K562 (cell line): ENCODE measurements at regions not wholly inside any gene's neighbourhood (a gene's known extent, or its start where the extent isn't known, plus 50 kb on each side); places are given as distances from the start of the nearest gene placed in this dataset.

ENCODE experiments used
- ATAC-seq: fragments of 200-7000 bp; cut with Tn5 transposase; 3 replicates; pipeline ENCODE4 v1.9.1; 2020; ENCODE audit warnings: moderate library complexity
- BruUV-seq: library from RNA; stranded (reverse); fragments of 400-500 nt; replicated peaks from 2 replicates; lab custom pipeline; 2021; lab: Mats Ljungman, UMichigan
- CTCF ChIA-PET: fragments of 300-600 bp; formaldehyde crosslinking; extraction: SDS; loops from one replicate; lab custom pipeline; 2021; ENCODE audit warnings: low intra/inter-chr PET ratio; lab: Yijun Ruan, JAX
- POLR2A ChIA-PET: fragments of 300-600, 350-650 bp; sonication (Branson Sonifier 250); formaldehyde crosslinking; extraction: SDS; loops from one replicate; lab custom pipeline; 2021; ENCODE audit warnings: antibody characterized with exemption, inconsistent platforms; lab: Yijun Ruan, JAX
- DNase-seq, 4 experiments: peaks; one replicate each; pipeline versions ENCODE4 v3.0.0 to v3.0.0-alpha.2; 2011 to 2018; ENCODE audit warnings: low spot score in 3 of 4, mixed read lengths in 3 of 4; ENCODE audit errors: extremely low read depth in 1 of 4
- FAIRE-seq: peaks from 2 replicates; lab custom pipeline; 2011; peaks lifted over from hg19 to GRCh38; lab: Jason Lieb, UNC
- H2AFZ ChIP-seq: 2 replicates; pipeline ENCODE4 v1.6.0; 2011; ENCODE audit warnings: low read depth, low read length, control low read depth, inconsistent platforms
- H3K27ac ChIP-seq: fragments of 200-600 bp; 3 replicates; pipeline ENCODE4 v1.8.0; 2011; ENCODE audit warnings: low read depth, mild to moderate bottlenecking, control low read depth, inconsistent platforms, low read length, moderate library complexity, mixed read lengths; ENCODE audit errors: extremely low read depth
- H3K27me3 ChIP-seq, 2 experiments: fragments of 300-600 bp in 1 of 2; 2 replicates in 1 of 2; 3 replicates in 1 of 2; pipeline versions ENCODE4 v1.6.0 to v1.8.0; 2011; ENCODE audit warnings: inconsistent platforms in 2 of 2, low read length in 2 of 2, mild to moderate bottlenecking in 1 of 2, mixed read lengths in 1 of 2, moderate library complexity in 1 of 2; ENCODE audit not compliant: control insufficient read depth in 2 of 2, insufficient read depth in 2 of 2
- H3K36me3 ChIP-seq: fragments of 300-600 bp; 3 replicates; pipeline ENCODE4 v1.8.0; 2011; ENCODE audit warnings: mild to moderate bottlenecking, low read length, inconsistent platforms; ENCODE audit not compliant: control insufficient read depth, insufficient read depth
- H3K4me1 ChIP-seq, 2 experiments: fragments of 200-600 bp in 1 of 2; replicated peaks in 1 of 2; 2 replicates in 1 of 2; 3 replicates in 1 of 2; pipeline versions ENCODE4 v1.5.1 to v1.8.0; 2011; ENCODE audit warnings: inconsistent platforms in 2 of 2, low read length in 2 of 2, mild to moderate bottlenecking in 1 of 2, mixed read lengths in 1 of 2, moderate library complexity in 1 of 2; ENCODE audit not compliant: control insufficient read depth in 2 of 2, insufficient read depth in 2 of 2
- H3K4me2 ChIP-seq: 2 replicates; pipeline ENCODE4 v1.6.1; 2011; ENCODE audit warnings: low read length, control low read depth, inconsistent platforms, mixed read lengths; ENCODE audit not compliant: insufficient read depth
- H3K4me3 ChIP-seq: fragments of 200-600 bp; sonication (generic), shearing (Covaris generic); 2 replicates; pipeline ENCODE4 v1.5.1; 2016; ENCODE audit warnings: control low read depth, inconsistent platforms
- H3K79me2 ChIP-seq: fragments of 200-600 bp; 3 replicates; pipeline ENCODE4 v1.8.0; 2011; ENCODE audit warnings: low read length, inconsistent platforms; ENCODE audit not compliant: control insufficient read depth, insufficient read depth
- H3K9ac ChIP-seq, 2 experiments: 2 replicates each; pipeline versions ENCODE4 v1.6.0 to v1.6.1; 2011; ENCODE audit warnings: low read depth in 2 of 2, low read length in 2 of 2, control low read depth in 1 of 2, inconsistent platforms in 1 of 2, mild to moderate bottlenecking in 1 of 2, mixed read lengths in 1 of 2; ENCODE audit not compliant: insufficient read depth in 1 of 2
- H3K9me1 ChIP-seq: one replicate; pipeline ENCODE4 v1.6.0; 2011; ENCODE audit warnings: inconsistent platforms, mild to moderate bottlenecking, low read length, moderate library complexity; ENCODE audit not compliant: control insufficient read depth, insufficient read depth
- H3K9me3 ChIP-seq: replicated peaks from 2 replicates; pipeline ENCODE4 v1.5.1; 2011; ENCODE audit warnings: low read depth, low read length, inconsistent platforms; ENCODE audit not compliant: control insufficient read depth, insufficient read depth
- H4K20me1 ChIP-seq: replicated peaks from 2 replicates; pipeline ENCODE4 v1.6.1; 2011; ENCODE audit warnings: low read length, inconsistent platforms, mixed read lengths; ENCODE audit not compliant: control insufficient read depth, insufficient read depth
- EWSR1 ChIP-seq: fragments of 450-650 bp; IDR thresholded peaks from 2 replicates; pipeline ENCODE4 v1.6.1; 2018; ENCODE audit warnings: borderline replicate concordance, mild to moderate bottlenecking, low read depth, moderate library complexity; ENCODE audit not compliant: partially characterized antibody
- GTF3C2 ChIP-seq: IDR thresholded peaks from 3 replicates; pipeline ENCODE4 v1.6.1; 2011; ENCODE audit warnings: borderline replicate concordance, mild to moderate bottlenecking, moderate library complexity; ENCODE audit not compliant: insufficient read length; ENCODE audit errors: extremely low read depth
- HNRNPLL ChIP-seq: fragments of 200-400 bp; formaldehyde crosslinking; IDR thresholded peaks from 2 replicates; pipeline ENCODE4 v1.6.1; 2017; ENCODE audit warnings: low read length, low read depth, mild to moderate bottlenecking; ENCODE audit not compliant: poor library complexity, severe bottlenecking
- MYNN ChIP-seq, 2 experiments: sonication (generic); formaldehyde crosslinking in 1 of 2; IDR thresholded peaks; 2 replicates each; pipeline versions ENCODE4 v1.5.0 to v1.6.1; 2016 to 2020; ENCODE audit warnings: antibody characterized with exemption in 1 of 2, missing genetic modification reagents in 1 of 2
- NFYB ChIP-seq: IDR thresholded peaks from 2 replicates; pipeline ENCODE4 v1.6.1; 2011; ENCODE audit warnings: mild to moderate bottlenecking, moderate library complexity; ENCODE audit not compliant: insufficient read length; ENCODE audit errors: extremely low read depth
- PTRF ChIP-seq: fragments of 450-650 bp; IDR thresholded peaks from 2 replicates; pipeline ENCODE4 v1.6.1; 2016; ENCODE audit warnings: mild to moderate bottlenecking, missing genetic modification characterization, missing compliant biosample characterization
- SOX6 ChIP-seq: fragments of 450-650 bp; IDR thresholded peaks from 2 replicates; pipeline ENCODE4 v1.6.1; 2014; ENCODE audit warnings: mild to moderate bottlenecking
- TEAD2 ChIP-seq: fragments of 450-650 bp; IDR thresholded peaks from 2 replicates; pipeline ENCODE4 v1.6.1; 2016; ENCODE audit warnings: missing genetic modification characterization, control low read depth, missing compliant biosample characterization
- ZNF263 ChIP-seq: sonication (generic); formaldehyde crosslinking; IDR thresholded peaks from 2 replicates; pipeline ENCODE4 v1.8.0; 2022; ENCODE audit warnings: mild to moderate bottlenecking, missing genetic modification reagents, borderline replicate concordance
- ZNF277 ChIP-seq: fragments of 250-450 bp; sonication (Bioruptor Pico); IDR thresholded peaks from 2 replicates; pipeline ENCODE4 v1.8.0; 2022; ENCODE audit warnings: inconsistent platforms, mild to moderate bottlenecking, moderate library complexity, borderline replicate concordance
- ZNF282 ChIP-seq: sonication (generic); formaldehyde crosslinking; IDR thresholded peaks from 2 replicates; pipeline ENCODE4 v1.8.1; 2023; ENCODE audit warnings: missing genetic modification reagents
- ZNF449 ChIP-seq: fragments of 250-450 bp; sonication (Bioruptor Pico); IDR thresholded peaks from 2 replicates; pipeline ENCODE4 v1.8.0; 2022; ENCODE audit warnings: moderate library complexity, mild to moderate bottlenecking, inconsistent platforms
- WGBS: fragments of 100-300 bp; shearing (Covaris generic); methylation state at CpG from one replicate; pipeline ENCODE4 v1.1.6; 2016; ENCODE audit warnings: low coverage, mixed read lengths; ENCODE audit not compliant: insufficient coverage; ENCODE audit errors: missing lambda C conversion rate; 5-methylcytosine and 5-hydroxymethylcytosine counted together
- in situ Hi-C: fragments of 300-500 bp; cut with MboI; formaldehyde crosslinking; loops from 4 replicates; pipeline ENCODE4 v1.15.0; 2018; ENCODE audit warnings: inconsistent platforms, mixed read lengths
- intact Hi-C: fragments of 100-400 bp; cut with micrococcal nuclease; formaldehyde crosslinking; loops from 2 replicates; pipeline ENCODE4 v1.14.2; 2022

- Histone ChIP-seq H2AFZ (no peak overlapping the region; the same call in 1 of the 2 replicates), H3K4me1 (peaks cover 17 to 20% of the 10 kb centered on the region in 2 experiments), H3K4me2 (no peak overlapping the region), H3K4me3 (no peak overlapping the region), H3K36me3 (no peaks in the 10 kb centered on the region), H3K27me3 (no peaks in the 10 kb centered on the region), H3K9ac (no peak overlapping the region), H3K9me3 (no peaks in the 10 kb centered on the region), H3K9me1 (no peaks in the 10 kb centered on the region), H3K27ac (no peak overlapping the region), H3K79me2 (no peaks in the 10 kb centered on the region), H4K20me1 (no peaks in the 10 kb centered on the region)
- ChIA-PET POLR2A (interaction anchor here (0.6 to 1.5 kb wide), 3 partner anchors 11 to 444 kb away, joined by 3 to 4 read pairs (median 3); no protein-coding TSS in a partner anchor), CTCF (no interaction called here)
- no peak for DNase-seq
- FAIRE-seq, result no peak
- 13% methylated on average over 2 of the region's 2 CpGs for WGBS
- no TSS peak for BruUV-seq
- intact Hi-C loops (no loop called here), in situ Hi-C loops (no loop called here)
- ATAC-seq, result no peak
- TF ChIP-seq PTRF (no peak), ZNF263 (CRISPR knock-in tag) (no peak), ZNF449 (CRISPR knock-in tag) (no peak), HNRNPLL (no peak), EWSR1 (no peak), MYNN (IDR thresholded peaks at IDR 0.05) (no peak), MYNN (CRISPR knock-in tag; IDR thresholded peaks at IDR 0.05) (no peak), ZNF277 (no peak), SOX6 (no peak), GTF3C2 (no peak), NFYB (no peak), ZNF282 (CRISPR knock-in tag) (no peak), TEAD2 (tag) (no peak)
Measured at GRCh38 chr11:13868710-13869397, 93.7 kb upstream of the SPON1 start.
